HCT116 (cell line): ENCODE measurements at regions not wholly inside any gene's neighbourhood (a gene's known extent, or its start where the extent isn't known, plus 50 kb on each side); places are given as distances from the start of the nearest gene placed in this dataset.

Experiments
- ATAC-seq: fragments of 200-7000 bp; cut with Tn5 transposase; 2 replicates; pipeline ENCODE4 v1.9.1; 2020; ENCODE audit warnings: mild to moderate bottlenecking, moderate library complexity
- BruUV-seq: library from RNA; stranded (reverse); fragments of 400-500 nt; replicated peaks from 2 replicates; lab custom pipeline; 2021; lab: Mats Ljungman, UMichigan
- CTCF ChIA-PET: fragments of 300-600 bp; sonication (Branson Sonifier 250); formaldehyde crosslinking; loops from one replicate; lab custom pipeline; 2021; ENCODE audit warnings: antibody characterized with exemption; lab: Charles Lee
- POLR2A ChIA-PET: fragments of 300-600, 350-600 bp; sonication (Branson Sonifier 250); formaldehyde crosslinking; loops from one replicate; lab custom pipeline; 2021; ENCODE audit warnings: antibody characterized with exemption; lab: Charles Lee
- RAD21 ChIA-PET, 2 experiments: fragments of 300-600 bp; sonication (Branson Sonifier 250); formaldehyde crosslinking; loops; one replicate each; lab custom pipeline; 2023; ENCODE audit warnings: low total read pairs in 2 of 2; ENCODE audit not compliant: uncharacterized antibody in 2 of 2, unreplicated experiment in 2 of 2, low non-redundant PET in 1 of 2; lab: Charles Lee
- DNase-seq: peaks from one replicate; pipeline ENCODE4 v3.0.0-alpha.2; 2010; ENCODE audit warnings: low read depth, low spot score
- H2AFZ ChIP-seq: fragments of 200-600 bp; shearing (Covaris generic), sonication (generic); 2 replicates; pipeline ENCODE4 v1.6.1; 2017; ENCODE audit warnings: low read depth, mixed run types, mixed read lengths, antibody characterized with exemption, low read length; ENCODE audit not compliant: poor library complexity, severe bottlenecking
- H3K27ac ChIP-seq: 2 replicates; pipeline ENCODE4 v1.5.1; 2012; ENCODE audit warnings: low read depth, low read length
- H3K27me3 ChIP-seq: fragments of 200-600 bp; sonication (generic); 2 replicates; pipeline ENCODE4 v1.6.1; 2016; ENCODE audit warnings: mixed run types, low read length, mixed read lengths; ENCODE audit not compliant: insufficient read depth
- H3K36me3 ChIP-seq, 2 experiments: fragments of 200-500 bp in 1 of 2; fragments of 200-600 bp in 1 of 2; sonication (Bioruptor generic) in 1 of 2; sonication (generic) in 1 of 2; 2 replicates each; pipeline versions ENCODE4 v1.5.1 to v1.6.1; 2014 to 2016; ENCODE audit warnings: low read length in 2 of 2, inconsistent platforms in 1 of 2, mixed read lengths in 1 of 2, mixed run types in 1 of 2; ENCODE audit not compliant: insufficient read depth in 2 of 2, control insufficient read depth in 1 of 2
- H3K4me1 ChIP-seq, 2 experiments: fragments of 200-600 bp in 1 of 2; sonication (generic) in 1 of 2; 2 replicates each; pipeline versions ENCODE4 v1.5.1 to v1.6.1; 2012 to 2017; ENCODE audit warnings: low read length in 2 of 2, inconsistent platforms in 1 of 2, mild to moderate bottlenecking in 1 of 2, mixed read lengths in 1 of 2, mixed run types in 1 of 2, moderate library complexity in 1 of 2; ENCODE audit not compliant: insufficient read depth in 2 of 2, control insufficient read depth in 1 of 2
- H3K4me2 ChIP-seq: fragments of 200-600 bp; sonication (generic); 2 replicates; pipeline ENCODE4 v1.6.1; 2017; ENCODE audit warnings: mixed run types, low read length, mixed read lengths
- H3K4me3 ChIP-seq, 2 experiments: fragments of 200-600 bp in 1 of 2; sonication (generic) in 1 of 2; replicated peaks in 1 of 2; 2 replicates each; pipeline ENCODE4 v1.5.1; 2011 to 2016; ENCODE audit warnings: low read length in 2 of 2, control low read depth in 1 of 2, low read depth in 1 of 2, mild to moderate bottlenecking in 1 of 2, mixed read lengths in 1 of 2, mixed run types in 1 of 2
- H3K79me2 ChIP-seq: fragments of 200-600 bp; sonication (generic); 2 replicates; pipeline ENCODE4 v1.6.1; 2017; ENCODE audit warnings: mild to moderate bottlenecking, mixed run types, low read length, moderate library complexity, mixed read lengths; ENCODE audit not compliant: insufficient read depth
- H3K9ac ChIP-seq: fragments of 200-600 bp; sonication (generic); 2 replicates; pipeline ENCODE4 v1.6.1; 2016; ENCODE audit warnings: low read length, mixed read lengths
- H3K9me2 ChIP-seq: fragments of 200-600 bp; sonication (generic), shearing (Covaris generic); 2 replicates; pipeline ENCODE4 v1.6.1; 2017; ENCODE audit warnings: mixed run types, mild to moderate bottlenecking, moderate library complexity; ENCODE audit not compliant: insufficient read depth
- H3K9me3 ChIP-seq, 2 experiments: fragments of 200-500 bp in 1 of 2; fragments of 200-600 bp in 1 of 2; sonication (Bioruptor generic) in 1 of 2; sonication (generic) in 1 of 2; 2 replicates each; pipeline ENCODE4 v1.6.1; 2014 to 2017; ENCODE audit warnings: low read length in 2 of 2, mixed read lengths in 2 of 2, inconsistent platforms in 1 of 2, low read depth in 1 of 2, mild to moderate bottlenecking in 1 of 2, mixed run types in 1 of 2, moderate library complexity in 1 of 2; ENCODE audit not compliant: control insufficient read depth in 1 of 2, insufficient read depth in 1 of 2
- H4K20me1 ChIP-seq: fragments of 200-600 bp; sonication (generic), shearing (Covaris generic); 2 replicates; pipeline ENCODE4 v1.6.1; 2017; ENCODE audit warnings: mixed run types, mild to moderate bottlenecking, moderate library complexity; ENCODE audit not compliant: insufficient read depth
- CBX3 ChIP-seq: IDR thresholded peaks from 2 replicates; pipeline ENCODE4 v1.6.1; 2012; ENCODE audit warnings: low read depth
- CEBPB ChIP-seq: IDR thresholded peaks from 2 replicates; pipeline ENCODE4 v1.6.1; 2012; ENCODE audit warnings: low read depth
- ELF1 ChIP-seq: IDR thresholded peaks from 2 replicates; pipeline ENCODE4 v1.6.1; 2012; ENCODE audit warnings: low read depth, borderline replicate concordance
- FOSL1 ChIP-seq: IDR thresholded peaks from 2 replicates; pipeline ENCODE4 v1.6.1; 2012; ENCODE audit warnings: low read depth
- JUND ChIP-seq: IDR thresholded peaks from 2 replicates; pipeline ENCODE4 v1.6.1; 2012
- RAD21 ChIP-seq: IDR thresholded peaks from 2 replicates; pipeline ENCODE4 v1.6.1; 2012; ENCODE audit warnings: low read depth, mild to moderate bottlenecking
- SIN3A ChIP-seq: IDR thresholded peaks from 2 replicates; pipeline ENCODE4 v1.6.1; 2012; ENCODE audit warnings: low read depth
- TCF7L2 ChIP-seq: IDR thresholded peaks from 2 replicates; pipeline ENCODE4 v1.7.0; 2011; ENCODE audit warnings: borderline replicate concordance, inconsistent platforms; ENCODE audit not compliant: insufficient read depth, insufficient read length; ENCODE audit errors: extremely low read depth
- ZNF274 ChIP-seq: fragments of 200-500 bp; sonication (Bioruptor generic); IDR thresholded peaks from 2 replicates; pipeline ENCODE4 v1.6.1; 2014; ENCODE audit warnings: mild to moderate bottlenecking, low read depth, low read length, inconsistent platforms
- intact Hi-C: fragments of 100-400 bp; cut with micrococcal nuclease; formaldehyde crosslinking; loops from 2 replicates; pipeline ENCODE4 v1.10.0; 2022
- TF ChIP-seq, protein P1 (sequence below): IDR thresholded peaks from 2 replicates; pipeline ENCODE4 v1.6.1; 2011; ENCODE audit warnings: mild to moderate bottlenecking, low read length, moderate library complexity; ENCODE audit not compliant: insufficient replicate concordance; ENCODE audit errors: extremely low read depth

DNA sequence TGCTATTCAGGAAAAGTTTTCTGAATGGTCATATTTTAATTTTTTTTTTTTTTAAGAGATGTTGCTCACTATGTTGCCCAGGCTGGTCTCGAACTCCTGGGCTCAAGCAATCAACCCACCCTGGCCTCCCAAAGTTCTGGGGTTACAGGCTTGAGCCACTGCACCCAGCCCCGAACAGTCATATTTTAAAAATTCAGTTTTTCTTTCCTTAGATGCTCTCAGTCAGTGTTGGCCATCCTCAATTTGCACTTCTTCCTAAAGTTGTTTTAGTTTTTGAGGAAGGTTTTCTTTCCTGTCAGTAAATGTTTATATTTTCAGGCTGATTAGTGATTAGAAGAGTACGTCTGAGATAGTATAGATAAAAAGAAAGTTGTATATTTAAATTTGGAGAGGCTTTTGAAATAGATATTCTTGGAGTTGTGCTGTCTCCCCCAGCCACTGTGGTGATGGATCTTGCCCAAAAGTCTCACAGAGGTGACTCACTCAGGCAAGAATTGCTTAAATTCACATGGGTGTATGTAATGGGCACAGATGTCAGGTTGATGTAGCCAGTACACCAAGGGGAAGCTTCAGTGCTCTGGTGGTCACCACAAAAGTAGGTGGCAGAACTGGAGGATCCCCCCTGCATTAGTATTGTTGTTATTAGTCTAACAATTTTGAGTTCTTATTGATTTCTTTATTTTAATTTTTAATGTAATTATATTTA lies 72.2 kb upstream of the ELOVL6 start (continued):
- TF ChIP-seq CBX3 (no peak), CEBPB (no peak), TCF7L2 (no peak)

DNA sequence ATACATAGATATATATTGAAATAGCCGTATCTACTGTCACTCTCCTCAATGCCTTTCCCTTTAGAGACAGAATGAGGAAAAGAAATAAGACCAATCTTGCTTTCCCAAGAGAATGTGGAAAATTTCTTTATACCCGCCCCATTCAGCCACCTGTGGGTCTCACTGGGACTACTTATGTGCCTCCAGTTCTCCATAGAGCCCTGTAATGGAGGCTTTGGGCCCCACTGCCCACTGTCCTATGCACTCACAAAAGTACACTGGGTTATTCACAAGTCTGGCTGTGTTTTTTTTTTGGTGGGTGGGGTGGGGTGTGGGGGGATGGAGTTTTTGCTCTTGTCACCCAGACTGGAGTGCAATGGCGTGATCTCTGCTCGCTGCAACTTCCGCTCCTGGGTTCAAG lies 70.4 kb upstream of the ELOVL6 start:
- RAD21 ChIA-PET = no interaction called here

More for the DNA sequence above, 70.4 kb upstream of the ELOVL6 start:
- DNase-seq = no peak
- CTCF ChIA-PET = no interaction called here
- Histone ChIP-seq H3K4me1 (no peaks in the 10 kb centered on the region), H3K4me3 (no peak overlapping the region), H4K20me1 (no peaks in the 10 kb centered on the region), H3K27me3 (no peaks in the 10 kb centered on the region), H3K9me3 (no peaks in the 10 kb centered on the region), H3K4me2 (no peak overlapping the region), H3K36me3 (no peaks in the 10 kb centered on the region), H3K9ac (no peak overlapping the region), H2AFZ (no peak overlapping the region), H3K27ac (no peak overlapping the region), H3K79me2 (no peaks in the 10 kb centered on the region), H3K9me2 (no peaks in the 10 kb centered on the region)
- TF ChIP-seq ZNF274 = no peak
- TF ChIP-seq SIN3A = no peak
- no peak for TF ChIP-seq ELF1
- no peak for TF ChIP-seq RAD21
- TF ChIP-seq, protein P1, sequence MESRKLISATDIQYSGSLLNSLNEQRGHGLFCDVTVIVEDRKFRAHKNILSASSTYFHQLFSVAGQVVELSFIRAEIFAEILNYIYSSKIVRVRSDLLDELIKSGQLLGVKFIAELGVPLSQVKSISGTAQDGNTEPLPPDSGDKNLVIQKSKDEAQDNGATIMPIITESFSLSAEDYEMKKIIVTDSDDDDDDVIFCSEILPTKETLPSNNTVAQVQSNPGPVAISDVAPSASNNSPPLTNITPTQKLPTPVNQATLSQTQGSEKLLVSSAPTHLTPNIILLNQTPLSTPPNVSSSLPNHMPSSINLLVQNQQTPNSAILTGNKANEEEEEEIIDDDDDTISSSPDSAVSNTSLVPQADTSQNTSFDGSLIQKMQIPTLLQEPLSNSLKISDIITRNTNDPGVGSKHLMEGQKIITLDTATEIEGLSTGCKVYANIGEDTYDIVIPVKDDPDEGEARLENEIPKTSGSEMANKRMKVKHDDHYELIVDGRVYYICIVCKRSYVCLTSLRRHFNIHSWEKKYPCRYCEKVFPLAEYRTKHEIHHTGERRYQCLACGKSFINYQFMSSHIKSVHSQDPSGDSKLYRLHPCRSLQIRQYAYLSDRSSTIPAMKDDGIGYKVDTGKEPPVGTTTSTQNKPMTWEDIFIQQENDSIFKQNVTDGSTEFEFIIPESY = no peak
- no peak for TF ChIP-seq JUND
- no peak for TF ChIP-seq CBX3
- TF ChIP-seq FOSL1 = no peak
- intact Hi-C loops = no loop called here
- POLR2A ChIA-PET = no interaction called here
- no peak for ATAC-seq
- BruUV-seq = no TSS peak
